ENCODE measurements at regions not wholly inside any gene's neighbourhood (a gene's known extent, or its start where the extent isn't known, plus 50 kb on each side); places are given as distances from the start of the nearest gene placed in this dataset.

GRCh38 chr11:70510571-70510970 is 112.2 kb downstream of the CTTN start:
- DNase-seq (ENCODE audit: low spot score), result no peak
- Histone ChIP-seq H2AFZ (no peak overlapping the region), H3K4me2 (no peak overlapping the region), H3K36me3 (ENCODE audit: insufficient read depth) (no peaks in the 10 kb centered on the region), H3K27me3 (ENCODE audit: insufficient read depth) (no peaks in the 10 kb centered on the region), H3K4me1 (ENCODE audit: insufficient read depth) (no peaks in the 10 kb centered on the region), H3K9me2 (ENCODE audit: insufficient read depth) (no peaks in the 10 kb centered on the region), H3K4me3 (no peak overlapping the region), H3F3A (replicated peaks; ENCODE audit: low read depth) (no peaks in the 10 kb centered on the region), H3K27ac (ENCODE audit: low read depth) (no peak overlapping the region), H4K20me1 (replicated peaks; ENCODE audit: insufficient read depth) (no peaks in the 10 kb centered on the region; the same call in 1 of the 2 replicates), H3K79me2 (replicated peaks; ENCODE audit: insufficient read depth) (no peaks in the 10 kb centered on the region)
- Mint-ChIP-seq H3K9me3 (peaks cover 13% of the 10 kb centered on the region; the same call in 2 of the 3 replicates), H3K4me3 (no peak overlapping the region), H3K27me3 (ENCODE audit: insufficient read depth, low read depth, poor library complexity) (peaks cover 21% of the 10 kb centered on the region), H3K4me1 (peaks cover 18% of the 10 kb centered on the region), H3K36me3 (ENCODE audit: low read depth) (no peaks in the 10 kb centered on the region; the same call in 2 of the 3 replicates), H3K27ac (no peak overlapping the region)
- ATAC-seq, result no peak
- TF ChIP-seq CREB1 (CRISPR knock-in tag; IDR thresholded peaks at IDR 0.05; ENCODE audit: low read depth) (no peak), JUNB (IDR thresholded peaks at IDR 0.05; ENCODE audit: unreplicated experiment) (no peak), ZNF114 (CRISPR knock-in tag; IDR thresholded peaks at IDR 0.05) (no peak), NANOG (IDR thresholded peaks at IDR 0.05; ENCODE audit: borderline replicate concordance) (no peak), POLR2AphosphoS5 (IDR thresholded peaks at IDR 0.05; ENCODE audit: low read depth) (no peak), REST (IDR thresholded peaks at IDR 0.05; ENCODE audit: unreplicated experiment) (no peak), ETS1 (IDR thresholded peaks at IDR 0.05) (no peak), ZNF331 (CRISPR knock-in tag; IDR thresholded peaks at IDR 0.05; ENCODE audit: low read depth) (no peak), EZH2 (IDR thresholded peaks at IDR 0.05; ENCODE audit: low read depth, unreplicated experiment) (no peak)

GRCh38 chr11:70511345-70511744 is 113.0 kb downstream of the CTTN start:
- Histone ChIP-seq H3F3A (replicated peaks; ENCODE audit: low read depth) (no peaks in the 10 kb centered on the region), H3K27ac (ENCODE audit: low read depth) (no peak overlapping the region), H2AFZ (no peak overlapping the region), H3K27me3 (ENCODE audit: insufficient read depth) (no peaks in the 10 kb centered on the region), H3K9me2 (ENCODE audit: insufficient read depth) (no peaks in the 10 kb centered on the region), H3K36me3 (ENCODE audit: insufficient read depth) (no peaks in the 10 kb centered on the region), H3K79me2 (replicated peaks; ENCODE audit: insufficient read depth) (no peaks in the 10 kb centered on the region), H3K4me1 (ENCODE audit: insufficient read depth) (no peaks in the 10 kb centered on the region), H4K20me1 (replicated peaks; ENCODE audit: insufficient read depth) (no peaks in the 10 kb centered on the region; the same call in 1 of the 2 replicates), H3K4me3 (no peak overlapping the region), H3K4me2 (no peak overlapping the region)
- Mint-ChIP-seq H3K9me3 (peaks cover 13% of the 10 kb centered on the region; the same call in 2 of the 3 replicates), H3K27me3 (ENCODE audit: insufficient read depth, low read depth, poor library complexity) (peaks cover 14% of the 10 kb centered on the region), H3K36me3 (ENCODE audit: low read depth) (no peaks in the 10 kb centered on the region; the same call in 2 of the 3 replicates), H3K27ac (no peak overlapping the region), H3K4me3 (no peak overlapping the region), H3K4me1 (peaks cover 18% of the 10 kb centered on the region)
- TF ChIP-seq CTCF (conservative IDR thresholded peaks at IDR 0.05; ENCODE audit: low read depth in 2 of 2) (peak; percentile 71 to 79), ZNF114 (CRISPR knock-in tag; IDR thresholded peaks at IDR 0.05) (no peak)
- ATAC-seq, result peak; percentile 73
- peak; percentile 79 for DNase-seq (ENCODE audit: low spot score)

Data from GM23338 (cell line).